AG10803 (cell line): ENCODE measurements at regions not wholly inside any gene's neighbourhood (a gene's known extent, or its start where the extent isn't known, plus 50 kb on each side); places are given as distances from the start of the nearest gene placed in this dataset.
"Not testable (repeated sequence)": the region's sequence is repeated elsewhere in the genome, so short reads cannot be mapped to it uniquely, and the experiment has no call there.

Experiments
- DNase-seq: peaks from one replicate; pipeline ENCODE4 v3.0.0; 2010; ENCODE audit warnings: low read depth
- H3K4me3 ChIP-seq: 2 replicates; pipeline ENCODE4 v1.5.1; 2011; ENCODE audit warnings: mild to moderate bottlenecking, low read length, control low read depth
- TF ChIP-seq, protein P1 (sequence below): conservative IDR thresholded peaks from 2 replicates; pipeline ENCODE4 v1.5.1; 2011; ENCODE audit warnings: mild to moderate bottlenecking, low read length, control low read depth, inconsistent platforms

DNA sequence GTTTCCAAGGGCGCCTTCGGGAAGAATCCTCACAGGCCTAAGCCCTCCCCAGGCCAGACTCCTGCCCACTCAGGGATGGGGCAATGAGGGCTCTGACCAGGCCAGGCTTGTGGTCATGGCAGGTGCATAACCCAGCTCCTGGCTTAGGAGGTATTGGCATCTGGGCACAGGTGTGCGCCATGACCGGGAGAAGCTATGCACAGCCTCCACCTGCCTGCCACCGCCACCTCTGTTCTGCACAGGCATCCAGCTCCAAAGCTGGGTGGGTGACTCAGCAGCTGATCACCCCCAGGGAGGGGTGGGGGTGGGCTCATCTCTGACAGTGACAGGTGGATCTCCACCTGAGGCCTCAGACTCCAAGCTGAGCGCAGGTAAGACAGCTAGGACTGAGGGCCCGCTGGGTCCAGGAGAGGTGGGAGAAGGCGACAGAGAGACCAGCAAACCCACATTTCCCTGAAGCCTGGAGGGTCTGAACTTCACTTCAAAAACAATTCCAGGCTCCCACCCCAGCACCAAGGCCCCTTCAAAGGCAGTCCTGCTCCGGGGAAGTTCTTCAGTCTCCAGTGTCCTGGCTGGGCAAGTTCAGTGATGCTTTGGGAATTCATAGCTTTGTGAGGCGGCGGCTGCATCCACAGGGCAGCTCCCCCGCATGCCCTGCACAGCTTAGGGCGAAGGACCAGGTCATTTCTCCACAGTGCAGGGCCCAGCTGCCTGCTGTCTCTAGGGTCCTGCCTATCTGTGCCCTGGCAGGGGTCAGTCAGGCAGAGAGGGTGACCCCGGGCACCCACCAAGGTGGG lies 121.6 kb upstream of the SMURF2 start:
- no peak overlapping the region for H3K4me3 ChIP-seq
- no peak for DNase-seq
- TF ChIP-seq, protein P1, sequence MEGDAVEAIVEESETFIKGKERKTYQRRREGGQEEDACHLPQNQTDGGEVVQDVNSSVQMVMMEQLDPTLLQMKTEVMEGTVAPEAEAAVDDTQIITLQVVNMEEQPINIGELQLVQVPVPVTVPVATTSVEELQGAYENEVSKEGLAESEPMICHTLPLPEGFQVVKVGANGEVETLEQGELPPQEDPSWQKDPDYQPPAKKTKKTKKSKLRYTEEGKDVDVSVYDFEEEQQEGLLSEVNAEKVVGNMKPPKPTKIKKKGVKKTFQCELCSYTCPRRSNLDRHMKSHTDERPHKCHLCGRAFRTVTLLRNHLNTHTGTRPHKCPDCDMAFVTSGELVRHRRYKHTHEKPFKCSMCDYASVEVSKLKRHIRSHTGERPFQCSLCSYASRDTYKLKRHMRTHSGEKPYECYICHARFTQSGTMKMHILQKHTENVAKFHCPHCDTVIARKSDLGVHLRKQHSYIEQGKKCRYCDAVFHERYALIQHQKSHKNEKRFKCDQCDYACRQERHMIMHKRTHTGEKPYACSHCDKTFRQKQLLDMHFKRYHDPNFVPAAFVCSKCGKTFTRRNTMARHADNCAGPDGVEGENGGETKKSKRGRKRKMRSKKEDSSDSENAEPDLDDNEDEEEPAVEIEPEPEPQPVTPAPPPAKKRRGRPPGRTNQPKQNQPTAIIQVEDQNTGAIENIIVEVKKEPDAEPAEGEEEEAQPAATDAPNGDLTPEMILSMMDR: no peak

- DNase-seq: no peak
- H3K4me3 ChIP-seq: no peak overlapping the region
Measured at GRCh38 chr17:64783031-64783461, 120.9 kb upstream of the SMURF2 start.

GRCh38 chr17:64781810-64782555 lies 119.9 kb upstream of the SMURF2 start:
- no peak overlapping the region; the same call in 1 of the 2 replicates for H3K4me3 ChIP-seq
- DNase-seq: no peak
- TF ChIP-seq, protein P1: no peak

More at GRCh38 chr17:64783031-64783461, 120.9 kb upstream of the SMURF2 start:
- TF ChIP-seq, protein P1: no peak

- no peak for DNase-seq
- peak overlapping the region; percentile 17 for H3K4me3 ChIP-seq
- TF ChIP-seq, protein P1: no peak
Measured at GRCh38 chr17:64781014-64781756, 119.1 kb upstream of the SMURF2 start.

- TF ChIP-seq, protein P1: no peak
- peak overlapping the region; percentile 17 for H3K4me3 ChIP-seq
- no peak for DNase-seq
Measured at GRCh38 chr17:64780096-64781013, 118.2 kb upstream of the SMURF2 start.

DNA sequence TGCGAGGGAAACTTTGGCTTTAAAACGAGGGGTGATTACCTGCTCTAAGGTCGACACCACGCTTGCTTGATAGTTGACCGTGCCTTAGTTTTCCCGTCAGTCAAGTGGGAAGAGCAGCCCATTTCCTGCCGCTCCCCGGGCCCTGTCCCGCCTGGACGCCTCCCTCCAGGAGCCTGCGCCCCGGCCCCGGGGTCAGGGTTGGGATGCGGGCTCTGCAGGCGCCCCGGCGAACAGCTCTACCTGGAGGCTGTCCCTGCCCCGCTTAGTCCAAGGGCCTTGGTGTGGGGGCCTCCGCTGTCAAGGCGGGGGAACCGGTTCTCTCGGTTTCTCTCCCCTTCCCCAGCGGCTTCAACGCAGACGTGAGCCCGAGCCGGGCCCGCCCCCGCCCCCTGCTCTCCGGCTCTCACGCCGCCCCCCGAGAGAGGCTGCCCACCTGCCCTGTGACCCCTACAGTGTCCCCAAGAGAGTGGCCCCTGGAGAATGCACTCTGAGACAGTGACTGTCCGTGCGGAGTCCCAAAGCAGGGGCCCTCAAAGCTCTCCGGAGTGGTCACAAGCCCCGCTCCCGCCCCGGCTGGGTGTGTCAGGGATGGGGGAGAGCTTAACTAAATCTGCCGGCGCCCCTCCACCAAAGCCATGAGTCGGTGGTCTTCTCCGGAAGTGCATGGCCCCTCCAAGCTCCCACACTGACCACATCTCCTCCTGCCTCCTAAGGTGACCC lies 117.4 kb upstream of the SMURF2 start:
- H3K4me3 ChIP-seq: no peak overlapping the region
- TF ChIP-seq, protein P1: no peak
- no peak for DNase-seq

DNA sequence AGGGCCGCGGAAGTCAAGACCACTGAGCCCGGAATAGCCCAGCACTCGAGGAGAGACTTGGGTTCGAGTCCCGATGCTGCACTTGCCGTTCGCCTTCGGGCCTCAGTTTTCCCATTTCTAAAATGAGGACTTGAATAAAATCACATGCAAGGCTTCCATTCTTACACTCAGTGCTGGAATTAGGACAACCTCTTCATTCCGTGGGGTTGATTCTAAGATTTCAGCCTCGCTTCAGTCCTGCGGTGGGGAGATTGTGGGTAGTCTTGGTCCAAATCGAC lies 116.9 kb upstream of the SMURF2 start:
- not testable (repeated sequence) for DNase-seq, H3K4me3 ChIP-seq
